ENCODE measurements at regions not wholly inside any gene's neighbourhood (a gene's known extent, or its start where the extent isn't known, plus 50 kb on each side); places are given as distances from the start of the nearest gene placed in this dataset.

DNA sequence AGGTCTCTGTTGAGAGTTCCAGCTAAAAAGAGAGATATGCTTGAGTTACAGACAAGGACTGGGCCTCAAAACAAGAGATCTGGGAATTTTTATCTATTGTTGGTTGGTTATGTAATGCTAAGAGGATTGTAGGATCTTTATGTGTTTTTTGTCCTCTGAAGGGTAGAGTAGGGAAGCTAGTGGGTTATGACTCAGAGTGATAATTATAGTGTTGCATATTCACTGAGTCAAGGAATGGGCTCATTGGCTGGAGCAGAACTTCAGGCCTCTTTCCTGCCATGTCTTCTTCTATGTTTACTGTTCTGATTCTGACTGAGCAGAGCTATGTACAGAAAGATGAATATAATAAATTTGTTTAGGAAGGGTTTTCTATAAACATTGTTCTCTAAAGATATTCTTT lies 66.1 kb upstream of the NOX3 start:
- Mint-ChIP-seq H3K27me3 (ENCODE audit: low read depth) (no peaks in the 10 kb centered on the region), H3K4me1 (no peaks in the 10 kb centered on the region), H3K27ac (no peak overlapping the region), H3K9me3 (no peaks in the 10 kb centered on the region), H3K4me3 (no peak overlapping the region), H3K36me3 (ENCODE audit: low read depth) (no peaks in the 10 kb centered on the region)
- TF ChIP-seq, protein P1, sequence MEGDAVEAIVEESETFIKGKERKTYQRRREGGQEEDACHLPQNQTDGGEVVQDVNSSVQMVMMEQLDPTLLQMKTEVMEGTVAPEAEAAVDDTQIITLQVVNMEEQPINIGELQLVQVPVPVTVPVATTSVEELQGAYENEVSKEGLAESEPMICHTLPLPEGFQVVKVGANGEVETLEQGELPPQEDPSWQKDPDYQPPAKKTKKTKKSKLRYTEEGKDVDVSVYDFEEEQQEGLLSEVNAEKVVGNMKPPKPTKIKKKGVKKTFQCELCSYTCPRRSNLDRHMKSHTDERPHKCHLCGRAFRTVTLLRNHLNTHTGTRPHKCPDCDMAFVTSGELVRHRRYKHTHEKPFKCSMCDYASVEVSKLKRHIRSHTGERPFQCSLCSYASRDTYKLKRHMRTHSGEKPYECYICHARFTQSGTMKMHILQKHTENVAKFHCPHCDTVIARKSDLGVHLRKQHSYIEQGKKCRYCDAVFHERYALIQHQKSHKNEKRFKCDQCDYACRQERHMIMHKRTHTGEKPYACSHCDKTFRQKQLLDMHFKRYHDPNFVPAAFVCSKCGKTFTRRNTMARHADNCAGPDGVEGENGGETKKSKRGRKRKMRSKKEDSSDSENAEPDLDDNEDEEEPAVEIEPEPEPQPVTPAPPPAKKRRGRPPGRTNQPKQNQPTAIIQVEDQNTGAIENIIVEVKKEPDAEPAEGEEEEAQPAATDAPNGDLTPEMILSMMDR (IDR thresholded peaks at IDR 0.05; ENCODE audit: unreplicated experiment in 3 of 3) = no peak

GRCh38 chr6:155520078-155520477 lies 64.4 kb upstream of the NOX3 start:
- TF ChIP-seq, protein P1 (IDR thresholded peaks at IDR 0.05; ENCODE audit: unreplicated experiment in 3 of 3) = no peak

GRCh38 chr6:155519176-155519738 lies 63.6 kb upstream of the NOX3 start:
- TF ChIP-seq, protein P1 (IDR thresholded peaks at IDR 0.05; ENCODE audit: unreplicated experiment in 3 of 3) = no peak
- Mint-ChIP-seq H3K27ac (no peak overlapping the region), H3K36me3 (ENCODE audit: low read depth) (no peaks in the 10 kb centered on the region), H3K27me3 (ENCODE audit: low read depth) (no peaks in the 10 kb centered on the region), H3K4me1 (no peaks in the 10 kb centered on the region), H3K9me3 (peaks cover 2% of the 10 kb centered on the region), H3K4me3 (no peak overlapping the region)

More at GRCh38 chr6:155520078-155520477, 64.4 kb upstream of the NOX3 start:
- H3K27ac Mint-ChIP-seq = no peak overlapping the region
- H3K9me3 Mint-ChIP-seq = no peaks in the 10 kb centered on the region
- no peaks in the 10 kb centered on the region for H3K27me3 Mint-ChIP-seq (ENCODE audit: low read depth)
- no peaks in the 10 kb centered on the region for H3K36me3 Mint-ChIP-seq (ENCODE audit: low read depth)
- no peak overlapping the region for H3K4me3 Mint-ChIP-seq
- no peaks in the 10 kb centered on the region for H3K4me1 Mint-ChIP-seq

DNA sequence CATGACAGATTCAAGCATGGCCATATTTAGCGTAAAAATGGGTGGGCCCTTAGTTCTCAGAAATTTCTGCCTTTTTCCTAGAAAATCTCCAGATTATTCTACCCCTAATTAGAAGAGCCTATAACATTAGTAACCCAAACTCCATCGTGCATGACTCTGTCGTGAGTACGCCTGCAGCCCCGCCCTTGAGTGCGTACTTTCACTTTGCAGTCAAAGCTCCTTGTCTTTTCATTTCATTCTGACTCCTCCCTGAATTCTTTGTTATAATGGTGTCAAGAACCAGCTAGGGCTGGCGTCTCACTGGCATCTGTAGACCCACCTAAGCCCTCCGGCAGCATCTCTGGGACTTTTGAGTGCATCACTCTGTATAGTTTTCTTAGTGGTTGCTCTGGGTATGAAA lies 61.7 kb upstream of the NOX3 start:
- no peak overlapping the region for H3K27ac Mint-ChIP-seq
- no peaks in the 10 kb centered on the region for H3K27me3 Mint-ChIP-seq (ENCODE audit: low read depth)
- H3K36me3 Mint-ChIP-seq (ENCODE audit: low read depth) = no peaks in the 10 kb centered on the region
- TF ChIP-seq, protein P1 (IDR thresholded peaks at IDR 0.05; ENCODE audit: unreplicated experiment in 3 of 3) = no peak
- H3K9me3 Mint-ChIP-seq = peaks cover 2% of the 10 kb centered on the region
- no peak overlapping the region for H3K4me3 Mint-ChIP-seq
- no peaks in the 10 kb centered on the region for H3K4me1 Mint-ChIP-seq

DNA sequence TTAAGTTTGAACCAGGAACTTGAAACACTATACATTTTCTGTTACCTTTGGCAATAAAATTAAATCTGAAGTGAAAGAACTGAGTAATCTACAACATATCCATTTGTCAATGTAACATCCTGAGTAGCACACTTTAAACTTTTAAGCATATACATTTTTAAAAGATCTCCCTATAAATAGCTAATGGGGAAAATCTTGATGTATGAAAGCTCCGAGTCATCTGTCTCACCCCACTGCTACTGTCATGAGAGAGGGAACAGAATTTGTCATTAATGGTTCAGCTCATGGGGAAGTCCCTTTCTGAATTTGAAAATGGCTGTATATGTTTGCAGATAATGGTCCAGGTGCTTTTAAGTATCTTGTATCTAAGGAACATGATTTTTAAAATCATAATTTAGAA lies 55.2 kb upstream of the NOX3 start:
- H3K36me3 Mint-ChIP-seq (ENCODE audit: low read depth) = no peaks in the 10 kb centered on the region
- TF ChIP-seq, protein P1 (IDR thresholded peaks at IDR 0.05; ENCODE audit: unreplicated experiment in 3 of 3) = no peak

GRCh38 chr6:155509743-155510475 lies 54.3 kb upstream of the NOX3 start:
- Mint-ChIP-seq H3K9me3 (peaks cover 2% of the 10 kb centered on the region), H3K27me3 (ENCODE audit: low read depth) (no peaks in the 10 kb centered on the region), H3K4me1 (peaks cover 7% of the 10 kb centered on the region), H3K4me3 (no peak overlapping the region), H3K36me3 (ENCODE audit: low read depth) (no peaks in the 10 kb centered on the region), H3K27ac (no peak overlapping the region)
- TF ChIP-seq, protein P1 (IDR thresholded peaks at IDR 0.05; ENCODE audit: unreplicated experiment in 3 of 3) = no peak

More for the DNA sequence above, 55.2 kb upstream of the NOX3 start:
- Mint-ChIP-seq H3K4me3 (no peak overlapping the region), H3K27ac (no peak overlapping the region), H3K9me3 (peaks cover 2% of the 10 kb centered on the region), H3K27me3 (ENCODE audit: low read depth) (no peaks in the 10 kb centered on the region), H3K4me1 (no peaks in the 10 kb centered on the region)
